GM19438 (cell line): ENCODE measurements at regions not wholly inside any gene's neighbourhood (a gene's known extent, or its start where the extent isn't known, plus 50 kb on each side); places are given as distances from the start of the nearest gene placed in this dataset.
"Not testable (repeated sequence)": the region's sequence is repeated elsewhere in the genome, so short reads cannot be mapped to it uniquely, and the experiment has no call there.

Experiments
- ATAC-seq: cut with Tn5 transposase; IDR thresholded peaks from one replicate; pipeline ENCODE4 v1.9.1; 2021; ENCODE audit warnings: low read depth; ENCODE audit not compliant: unreplicated experiment

GRCh38 chr2:59774821-59775433, 778.5 kb downstream of the BCL11A start:
- no peak for ATAC-seq

GRCh38 chr2:59770651-59771050, 782.8 kb downstream of the BCL11A start:
- no peak for ATAC-seq

- ATAC-seq, result no peak
Observed at GRCh38 chr2:59761966-59762365, 791.5 kb downstream of the BCL11A start.

- ATAC-seq, result no peak
Observed at GRCh38 chr2:59756150-59756549, 797.3 kb downstream of the BCL11A start.

- no peak for ATAC-seq
Observed at GRCh38 chr2:59754011-59754735, 799.3 kb downstream of the BCL11A start.

- ATAC-seq, result no peak
Observed at GRCh38 chr2:59752512-59752911, 800.9 kb downstream of the BCL11A start.

GRCh38 chr2:59752071-59752470, 801.4 kb downstream of the BCL11A start:
- no peak for ATAC-seq

GRCh38 chr2:59751214-59751613, 802.2 kb downstream of the BCL11A start:
- ATAC-seq, result not testable (repeated sequence)

- no peak for ATAC-seq
Observed at GRCh38 chr2:59746291-59746690, 807.2 kb downstream of the BCL11A start.

- no peak for ATAC-seq
Observed at GRCh38 chr2:59745085-59745484, 808.4 kb downstream of the BCL11A start.

- ATAC-seq, result no peak
Observed at GRCh38 chr2:59744436-59744835, 809.0 kb downstream of the BCL11A start.

- ATAC-seq, result no peak
Observed at GRCh38 chr2:59741840-59742239, 811.6 kb downstream of the BCL11A start.

- no peak for ATAC-seq
Observed at GRCh38 chr2:59739166-59739565, 814.3 kb downstream of the BCL11A start.

- ATAC-seq, result no peak
Observed at GRCh38 chr2:59737299-59737698, 816.2 kb downstream of the BCL11A start.

GRCh38 chr2:59734743-59735142, 818.7 kb downstream of the BCL11A start:
- ATAC-seq, result no peak

- ATAC-seq, result no peak
Observed at GRCh38 chr2:59733970-59734369, 819.5 kb downstream of the BCL11A start.

- no peak for ATAC-seq
Observed at GRCh38 chr2:59733567-59733930, 819.9 kb downstream of the BCL11A start.

- no peak for ATAC-seq
Observed at GRCh38 chr2:59732871-59733566, 820.4 kb downstream of the BCL11A start.

GRCh38 chr2:59727121-59727590, 826.3 kb downstream of the BCL11A start:
- no peak for ATAC-seq

- no peak for ATAC-seq
Observed at GRCh38 chr2:59726228-59727120, 827.0 kb downstream of the BCL11A start.

- ATAC-seq, result no peak
Observed at GRCh38 chr2:59724746-59725145, 828.7 kb downstream of the BCL11A start.
